Esophagus muscularis mucosa (tissue), 4 donors: ENCODE measurements at regions not wholly inside any gene's neighbourhood (a gene's known extent, or its start where the extent isn't known, plus 50 kb on each side); places are given as distances from the start of the nearest gene placed in this dataset.
A peak's percentile ranks its signal among the peaks of the same experiment; 100 is the strongest.
"Not testable (repeated sequence)": the region's sequence is repeated elsewhere in the genome, so short reads cannot be mapped to it uniquely, and the experiment has no call there.

Experiments used
- DNase-seq: peaks from one replicate; pipeline ENCODE4 v3.0.0-alpha.2; 2017; ENCODE audit errors: extremely low spot score
- H3K27ac ChIP-seq, 4 donors: fragments of 200-600 bp; sonication (generic); replicated peaks in 1 of 4; 1 replicate in 3 of 4; 2 replicates in 1 of 4; pipeline ENCODE4 v1.5.1; 2016 to 2019; ENCODE audit warnings: mild to moderate bottlenecking in 1 of 4
- H3K27me3 ChIP-seq, 4 donors: fragments of 200-600 bp; sonication (generic); one replicate each; pipeline versions ENCODE4 v1.5.1 to v1.6.0; 2016 to 2019
- H3K36me3 ChIP-seq, 4 donors: fragments of 200-600 bp; sonication (generic); one replicate each; pipeline ENCODE4 v1.5.1; 2016 to 2019
- H3K4me1 ChIP-seq, 4 donors: fragments of 200-600 bp; sonication (generic); one replicate each; pipeline ENCODE4 v1.5.1; 2016 to 2019
- H3K4me3 ChIP-seq, 4 donors: fragments of 200-600 bp; sonication (generic); 1 replicate in 2 of 4; 2 replicates in 2 of 4; pipeline ENCODE4 v1.5.1; 2016 to 2019; ENCODE audit warnings: mild to moderate bottlenecking in 4 of 4, moderate library complexity in 1 of 4
- H3K9me3 ChIP-seq, 4 donors: fragments of 200-600 bp; sonication (generic); 1 replicate in 3 of 4; 2 replicates in 1 of 4; pipeline ENCODE4 v1.5.1; 2016 to 2019
- CTCF ChIP-seq, 3 experiments: fragments of 200-600 bp in 2 of 3; fragments of 450-650 bp in 1 of 3; sonication (generic) in 2 of 3; IDR thresholded peaks; one replicate each; pipeline ENCODE4 v1.5.1; 2017 to 2019; ENCODE audit warnings: antibody characterized with exemption in 3 of 3, mild to moderate bottlenecking in 2 of 3, moderate library complexity in 1 of 3
- EP300 ChIP-seq: sonication (generic); formaldehyde crosslinking; IDR thresholded peaks from one replicate; pipeline ENCODE4 v1.6.1; 2017; ENCODE audit warnings: antibody characterized with exemption
- POLR2A ChIP-seq: fragments of 450-650 bp; IDR thresholded peaks from one replicate; pipeline ENCODE4 v1.6.1; 2017; ENCODE audit warnings: antibody characterized with exemption, moderate library complexity, mild to moderate bottlenecking, low read depth
- POLR2AphosphoS5 ChIP-seq, 2 donors: sonication (generic); formaldehyde crosslinking; IDR thresholded peaks; one replicate each; pipeline ENCODE4 v1.6.1; 2017; ENCODE audit warnings: antibody characterized with exemption in 2 of 2
- WGBS: methylation state at CpG from one replicate; pipeline ENCODE4 v1.1.5; 2018; 5-methylcytosine and 5-hydroxymethylcytosine counted together
- intact Hi-C: fragments of 100-400 bp; cut with DNase I; formaldehyde crosslinking; loops from one replicate; pipeline ENCODE4 v1.15.1; 2023

- Histone ChIP-seq H3K27me3 (no peaks in the 10 kb centered on the region), H3K9me3 (peaks cover 0 to 4% (median 0%) of the 10 kb centered on the region in 4 donors), H3K4me1 (no peaks in the 10 kb centered on the region), H3K36me3 (no peaks in the 10 kb centered on the region), H3K4me3 (no peak overlapping the region), H3K27ac (no peak overlapping the region)
- intact Hi-C loops = no loop called here
- no peak for DNase-seq
- TF ChIP-seq EP300 (no peak), POLR2A (no peak), POLR2AphosphoS5 (IDR thresholded peaks at IDR 0.05) (no peak), CTCF (IDR thresholded peaks at IDR 0.05) (no peak)
- 70% methylated on average over 1 of the region's 1 CpG for WGBS
These were observed 175.7 kb upstream of the SPIN4 start for GRCh38 chrX:63526863-63527262.

GRCh38 chrX:63525491-63525890 lies 174.4 kb upstream of the SPIN4 start:
- Histone ChIP-seq H3K4me1 (no peaks in the 10 kb centered on the region), H3K27me3 (no peaks in the 10 kb centered on the region), H3K27ac (no peak overlapping the region), H3K36me3 (no peaks in the 10 kb centered on the region), H3K4me3 (no peak overlapping the region), H3K9me3 (no peaks in the 10 kb centered on the region)
- DNase-seq = no peak
- WGBS = 63% methylated on average over 3 of the region's 3 CpGs
- intact Hi-C loops = no loop called here
- TF ChIP-seq CTCF (IDR thresholded peaks at IDR 0.05) (no peak), POLR2A (no peak), EP300 (no peak), POLR2AphosphoS5 (IDR thresholded peaks at IDR 0.05) (no peak)

GRCh38 chrX:63519368-63519767 lies 168.2 kb upstream of the SPIN4 start:
- H3K36me3 ChIP-seq, H3K27ac ChIP-seq, H3K9me3 ChIP-seq, H3K4me1 ChIP-seq, H3K4me3 ChIP-seq, intact Hi-C loops, H3K27me3 ChIP-seq, DNase-seq: not testable (repeated sequence)
- WGBS = 78% methylated on average over 11 of the region's 11 CpGs

- Histone ChIP-seq H3K9me3 (no peaks in the 10 kb centered on the region), H3K4me1 (peaks cover 7 to 18% (median 10%) of the 10 kb centered on the region in 4 donors), H3K4me3 (no peak overlapping the region), H3K36me3 (no peaks in the 10 kb centered on the region), H3K27me3 (no peaks in the 10 kb centered on the region), H3K27ac (peak overlapping the region in 1 of 4 donors; percentile 42)
- TF ChIP-seq EP300 = no peak
- TF ChIP-seq POLR2AphosphoS5 (IDR thresholded peaks at IDR 0.05) = no peak
- no peak for TF ChIP-seq POLR2A
- no peak for TF ChIP-seq CTCF (IDR thresholded peaks at IDR 0.05)
- no peak for DNase-seq
- intact Hi-C loops = no loop called here
These were observed 163.5 kb upstream of the SPIN4 start for GRCh38 chrX:63514569-63515080.

GRCh38 chrX:63513825-63514568 lies 162.9 kb upstream of the SPIN4 start:
- Histone ChIP-seq H3K4me1 (peaks cover 7 to 18% (median 10%) of the 10 kb centered on the region in 4 donors), H3K27me3 (no peaks in the 10 kb centered on the region), H3K4me3 (no peak overlapping the region), H3K27ac (peak overlapping the region in 1 of 4 donors; percentile 42), H3K36me3 (no peaks in the 10 kb centered on the region), H3K9me3 (no peaks in the 10 kb centered on the region)
- TF ChIP-seq POLR2A = no peak
- no peak for TF ChIP-seq CTCF (IDR thresholded peaks at IDR 0.05)
- peak in 1 of 2 donors; percentile 22 for TF ChIP-seq POLR2AphosphoS5 (IDR thresholded peaks at IDR 0.05)
- TF ChIP-seq EP300 = no peak
- 49% methylated on average over 5 of the region's 5 CpGs for WGBS
- intact Hi-C loops = no loop called here
- DNase-seq = no peak
